Sciatic nerve (tissue), 2 donors: ENCODE measurements at regions not wholly inside any gene's neighbourhood (a gene's known extent, or its start where the extent isn't known, plus 50 kb on each side); places are given as distances from the start of the nearest gene placed in this dataset.
"Not testable (repeated sequence)": the region's sequence is repeated elsewhere in the genome, so short reads cannot be mapped to it uniquely, and the experiment has no call there.

Experiments
- ATAC-seq: fragments of 200-7000 bp; cut with Tn5 transposase; one replicate; pipeline ENCODE4 v1.9.1; 2020; ENCODE audit warnings: mild to moderate bottlenecking, moderate library complexity
- DNase-seq: peaks from one replicate; pipeline ENCODE4 v3.0.0-alpha.2; 2020; ENCODE audit warnings: low spot score
- intact Hi-C: fragments of 100-400 bp; cut with DNase I; formaldehyde crosslinking; loops from one replicate; pipeline ENCODE4 v1.14.2; 2022
- donor health status: DM: no; HTN: no; CAD: no.
- donor health status: DM: no; HTN: no; CAD: no.

- ATAC-seq (no peak), DNase-seq (no peak)
- intact Hi-C loops, result no loop called here
These were observed 111.1 kb upstream of the DTNBP1 start for GRCh38 chr6:15773806-15774410.

- intact Hi-C loops, result no loop called here
- DNase-seq, result no peak
- no peak for ATAC-seq
These were observed 107.7 kb upstream of the DTNBP1 start for GRCh38 chr6:15770347-15771143.

- intact Hi-C loops, result no loop called here
- DNase-seq (no peak), ATAC-seq (no peak)
These were observed 106.7 kb upstream of the DTNBP1 start for GRCh38 chr6:15769511-15770018.

GRCh38 chr6:15768999-15769398, 106.2 kb upstream of the DTNBP1 start:
- ATAC-seq, result no peak
- intact Hi-C loops, result no loop called here

GRCh38 chr6:15763837-15764236, 101.0 kb upstream of the DTNBP1 start:
- intact Hi-C loops, result no loop called here
- peak; percentile 51 for ATAC-seq
- DNase-seq, result no peak

More at GRCh38 chr6:15768999-15769398, 106.2 kb upstream of the DTNBP1 start:
- DNase-seq, result no peak

- intact Hi-C loops, result no loop called here
- no peak for ATAC-seq
These were observed 100.5 kb upstream of the DTNBP1 start for GRCh38 chr6:15763364-15763763.

GRCh38 chr6:15761045-15761502, 98.2 kb upstream of the DTNBP1 start:
- intact Hi-C loops, result no loop called here
- no peak for ATAC-seq
- DNase-seq, result no peak

More at GRCh38 chr6:15763364-15763763, 100.5 kb upstream of the DTNBP1 start:
- DNase-seq, result no peak

- no peak for ATAC-seq
- DNase-seq, result no peak
- intact Hi-C loops, result no loop called here
These were observed 95.9 kb upstream of the DTNBP1 start for GRCh38 chr6:15758631-15759215.

- DNase-seq, result no peak
- intact Hi-C loops, result no loop called here
- ATAC-seq, result peak; percentile 76
These were observed 92.7 kb upstream of the DTNBP1 start for GRCh38 chr6:15755526-15755925.

- ATAC-seq (no peak), DNase-seq (no peak)
- intact Hi-C loops, result no loop called here
These were observed 91.9 kb upstream of the DTNBP1 start for GRCh38 chr6:15754706-15755079.

- intact Hi-C loops, result no loop called here
- ATAC-seq (no peak), DNase-seq (no peak)
These were observed 91.3 kb upstream of the DTNBP1 start for GRCh38 chr6:15754035-15754705.

- no peak for DNase-seq
- intact Hi-C loops, result no loop called here
- ATAC-seq, result no peak
These were observed 90.0 kb upstream of the DTNBP1 start for GRCh38 chr6:15752820-15753219.

- intact Hi-C loops, result no loop called here
- no peak for ATAC-seq
- no peak for DNase-seq
These were observed 89.0 kb upstream of the DTNBP1 start for GRCh38 chr6:15751721-15752350.

GRCh38 chr6:15748341-15748740, 85.5 kb upstream of the DTNBP1 start:
- intact Hi-C loops, result no loop called here
- ATAC-seq (no peak), DNase-seq (no peak)

GRCh38 chr6:15747354-15747883, 84.6 kb upstream of the DTNBP1 start:
- DNase-seq (no peak), ATAC-seq (no peak)
- intact Hi-C loops, result no loop called here

GRCh38 chr6:15745781-15746180, 83.0 kb upstream of the DTNBP1 start:
- no peak for ATAC-seq
- no peak for DNase-seq
- intact Hi-C loops, result no loop called here

- intact Hi-C loops, result no loop called here
- no peak for DNase-seq
- ATAC-seq, result no peak
These were observed 82.1 kb upstream of the DTNBP1 start for GRCh38 chr6:15744818-15745402.

GRCh38 chr6:15742013-15742412, 79.2 kb upstream of the DTNBP1 start:
- intact Hi-C loops, ATAC-seq, DNase-seq: not testable (repeated sequence)
